RKO (cell line): ENCODE measurements at regions not wholly inside any gene's neighbourhood (a gene's known extent, or its start where the extent isn't known, plus 50 kb on each side); places are given as distances from the start of the nearest gene placed in this dataset.
"Not testable (repeated sequence)": the region's sequence is repeated elsewhere in the genome, so short reads cannot be mapped to it uniquely, and the experiment has no call there.

Experiments used
- DNase-seq: peaks from one replicate; pipeline ENCODE4 v3.0.0-alpha.2; 2016; ENCODE audit warnings: low spot score

DNA sequence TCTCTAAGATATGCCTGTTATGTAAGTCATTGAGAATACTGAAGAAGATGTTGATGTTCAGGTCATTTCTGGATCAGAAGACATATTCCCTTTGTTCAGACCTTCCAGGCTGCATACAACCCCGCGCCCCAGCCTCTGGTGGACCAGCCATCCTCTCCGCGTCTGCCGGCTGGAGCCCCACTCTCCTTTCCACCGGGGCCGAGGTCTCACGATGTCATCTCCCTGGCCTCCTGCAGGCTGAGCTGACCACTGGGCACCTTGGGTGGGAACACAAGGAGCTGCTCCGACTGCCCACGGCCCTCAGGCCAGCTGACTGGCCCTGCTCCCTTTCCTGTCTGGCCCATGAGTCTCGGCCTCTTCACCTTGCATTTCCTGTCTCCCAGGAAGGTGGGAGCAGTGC, 124.6 kb downstream of the SHANK2 start:
- DNase-seq, result no peak

DNA sequence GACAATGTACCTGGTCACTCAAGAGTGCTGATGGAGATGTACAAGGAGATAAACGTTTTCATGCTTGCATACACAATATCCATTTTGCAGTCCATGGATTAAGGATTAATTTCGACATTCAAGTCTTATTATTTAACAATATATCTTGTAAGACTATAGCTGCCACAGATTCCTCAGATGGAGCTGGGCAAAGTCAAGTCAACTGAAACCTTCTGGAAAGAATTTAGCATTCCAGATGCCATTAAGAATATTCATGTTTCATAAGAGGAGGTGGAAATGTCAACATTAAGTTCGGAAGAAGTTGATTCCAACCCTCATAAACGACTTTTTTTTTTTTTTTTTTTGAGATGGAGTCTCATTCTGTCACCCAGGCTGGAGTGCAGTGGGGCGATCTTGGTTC, 126.0 kb downstream of the SHANK2 start:
- not testable (repeated sequence) for DNase-seq

DNA sequence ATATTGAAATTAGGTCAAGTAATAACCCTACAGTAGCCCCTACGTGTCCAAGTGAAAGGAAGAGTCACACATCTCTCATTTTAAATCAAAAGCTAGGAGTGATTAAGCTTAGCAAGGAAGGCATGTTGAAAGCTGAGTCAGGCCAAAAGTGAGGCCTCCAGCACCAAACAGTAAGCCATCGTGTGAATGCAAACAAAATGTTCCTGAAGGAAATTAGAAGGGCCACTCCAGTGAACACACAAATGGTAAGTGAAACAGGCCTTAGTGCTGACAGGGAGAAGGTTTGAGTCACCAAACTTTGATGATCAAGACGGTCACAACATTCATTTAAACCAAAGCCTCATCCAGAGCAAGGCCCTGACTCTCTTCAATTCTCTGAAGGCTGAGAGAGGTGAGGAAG, 127.2 kb downstream of the SHANK2 start:
- DNase-seq, result no peak

DNA sequence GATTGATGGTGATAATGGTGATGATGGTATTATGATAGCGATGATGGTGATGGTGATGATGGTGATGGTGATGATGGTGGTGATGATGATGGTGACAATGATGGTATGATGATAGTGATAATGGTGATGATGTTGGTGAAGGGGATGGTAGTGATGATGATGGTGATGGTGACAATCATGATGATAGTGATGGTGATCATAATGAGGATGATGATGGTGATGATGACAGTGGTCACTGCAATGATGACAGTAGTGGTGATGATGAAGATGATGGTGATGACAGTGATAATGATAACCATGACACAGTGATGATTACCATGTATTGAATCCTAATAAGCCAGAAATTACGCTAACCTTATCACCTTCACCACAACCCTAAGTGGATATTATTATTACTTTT, 128.2 kb downstream of the SHANK2 start:
- DNase-seq, result no peak

DNA sequence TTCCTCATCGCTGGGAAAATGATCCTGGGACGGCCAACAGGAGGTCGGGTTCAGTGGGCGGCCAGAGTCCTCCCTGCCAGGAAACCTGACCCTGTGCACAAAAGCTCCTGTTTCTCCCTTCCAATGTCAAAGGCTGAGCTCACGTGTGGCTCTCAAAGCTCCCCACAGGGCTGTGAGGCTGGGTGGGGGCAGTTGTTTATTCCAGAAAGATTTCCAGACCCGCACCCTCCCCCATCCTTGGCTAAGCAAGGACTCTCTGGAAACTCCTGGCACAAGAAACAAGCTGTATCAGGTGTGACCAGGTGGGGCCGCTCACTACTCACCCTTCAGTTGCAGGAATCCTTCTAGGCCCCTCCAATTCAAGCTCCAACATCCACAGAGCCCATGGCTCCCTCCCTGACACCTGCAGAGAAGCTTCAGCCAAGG, 131.9 kb downstream of the SHANK2 start:
- no peak for DNase-seq

DNA sequence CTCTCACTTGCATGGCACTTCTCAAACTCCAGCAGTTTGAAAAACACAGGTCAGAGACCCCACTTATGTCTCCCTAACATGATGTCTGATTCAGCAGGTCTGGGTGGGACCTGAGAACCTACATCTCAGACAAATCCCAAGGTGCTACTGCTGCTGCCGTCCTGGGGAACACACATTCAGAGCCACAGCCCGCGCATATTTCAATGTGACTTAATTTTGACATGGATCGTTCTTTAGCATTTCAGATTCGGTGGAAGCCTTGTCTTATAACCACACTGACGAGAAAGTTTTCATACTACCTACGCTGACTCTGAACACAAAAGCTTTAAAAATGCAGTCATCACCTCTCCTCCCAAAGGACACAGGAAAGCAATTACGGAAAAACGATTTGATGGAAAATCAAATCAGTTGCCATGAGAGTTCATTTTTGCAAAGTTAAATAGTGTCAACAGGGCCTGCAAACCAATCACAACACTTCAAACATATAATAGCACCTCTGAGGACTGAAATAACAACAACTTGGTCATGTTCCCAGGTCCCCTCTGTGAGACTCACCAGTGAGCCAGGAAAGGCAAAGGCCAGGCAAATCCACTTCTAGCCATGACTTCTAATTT, 132.6 kb downstream of the SHANK2 start:
- no peak for DNase-seq

DNA sequence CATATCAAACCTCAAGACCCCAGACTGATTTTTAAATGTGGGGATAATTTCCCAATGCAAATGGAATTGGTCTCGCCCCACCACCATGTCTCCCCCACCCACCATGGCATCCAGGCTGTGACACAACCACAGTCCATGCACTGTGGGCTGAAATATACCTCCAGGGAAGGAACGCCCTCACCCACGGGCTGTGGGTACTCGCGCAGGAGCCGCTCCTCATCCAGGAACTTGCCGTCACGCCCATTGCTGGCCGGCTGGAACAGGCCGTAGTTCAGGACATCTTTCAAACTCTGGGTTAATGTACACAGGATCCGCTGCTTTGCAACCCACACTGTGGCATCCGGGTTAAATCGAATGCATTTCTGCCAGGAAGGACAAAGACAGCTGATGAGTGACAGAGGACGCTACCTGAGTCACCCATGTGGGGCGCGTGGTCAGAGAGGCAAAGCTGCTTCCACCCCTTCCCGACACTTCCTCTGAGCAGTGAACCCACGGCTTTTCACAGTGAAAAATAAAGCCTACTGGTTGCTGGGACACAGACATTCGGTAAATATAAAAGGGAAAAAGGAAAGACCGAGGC, 133.6 kb downstream of the SHANK2 start:
- no peak for DNase-seq

DNA sequence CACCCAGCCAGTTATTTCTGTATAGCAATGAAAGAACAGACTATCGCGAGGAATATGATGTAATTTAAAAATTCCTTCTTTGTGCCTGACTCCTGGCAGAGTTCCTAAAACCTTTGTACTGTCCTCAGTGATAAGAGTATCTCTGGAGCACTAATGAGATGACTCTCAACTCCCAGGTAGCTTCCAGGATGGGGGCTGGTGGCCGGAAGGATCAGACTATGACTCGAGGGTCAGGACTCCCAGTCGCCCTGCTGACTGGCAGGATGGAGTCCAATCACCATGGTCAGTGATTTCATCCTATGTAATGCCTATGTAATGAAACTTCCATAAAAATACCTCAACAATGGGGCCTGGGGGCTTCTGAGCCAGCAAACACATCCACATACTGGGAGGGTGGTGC, 135.1 kb downstream of the SHANK2 start:
- DNase-seq, result peak; percentile 12

DNA sequence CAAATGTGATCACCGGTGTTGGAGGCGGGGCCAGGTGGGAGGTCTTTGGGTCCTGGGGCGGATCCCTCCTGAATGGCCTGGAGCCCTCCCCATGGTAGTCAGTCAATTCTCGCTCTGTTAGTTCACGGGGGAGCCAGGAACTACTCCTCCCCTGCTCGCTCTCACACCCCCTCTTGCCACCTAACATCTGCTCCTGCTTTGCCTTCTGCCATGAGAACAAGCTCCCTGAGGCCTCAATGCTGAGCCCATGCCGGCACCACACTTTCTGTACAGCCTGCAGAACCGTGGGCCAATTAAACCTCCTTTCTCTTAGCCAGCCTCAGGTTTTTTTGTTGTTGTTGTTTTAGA, 135.7 kb downstream of the SHANK2 start:
- no peak for DNase-seq

DNA sequence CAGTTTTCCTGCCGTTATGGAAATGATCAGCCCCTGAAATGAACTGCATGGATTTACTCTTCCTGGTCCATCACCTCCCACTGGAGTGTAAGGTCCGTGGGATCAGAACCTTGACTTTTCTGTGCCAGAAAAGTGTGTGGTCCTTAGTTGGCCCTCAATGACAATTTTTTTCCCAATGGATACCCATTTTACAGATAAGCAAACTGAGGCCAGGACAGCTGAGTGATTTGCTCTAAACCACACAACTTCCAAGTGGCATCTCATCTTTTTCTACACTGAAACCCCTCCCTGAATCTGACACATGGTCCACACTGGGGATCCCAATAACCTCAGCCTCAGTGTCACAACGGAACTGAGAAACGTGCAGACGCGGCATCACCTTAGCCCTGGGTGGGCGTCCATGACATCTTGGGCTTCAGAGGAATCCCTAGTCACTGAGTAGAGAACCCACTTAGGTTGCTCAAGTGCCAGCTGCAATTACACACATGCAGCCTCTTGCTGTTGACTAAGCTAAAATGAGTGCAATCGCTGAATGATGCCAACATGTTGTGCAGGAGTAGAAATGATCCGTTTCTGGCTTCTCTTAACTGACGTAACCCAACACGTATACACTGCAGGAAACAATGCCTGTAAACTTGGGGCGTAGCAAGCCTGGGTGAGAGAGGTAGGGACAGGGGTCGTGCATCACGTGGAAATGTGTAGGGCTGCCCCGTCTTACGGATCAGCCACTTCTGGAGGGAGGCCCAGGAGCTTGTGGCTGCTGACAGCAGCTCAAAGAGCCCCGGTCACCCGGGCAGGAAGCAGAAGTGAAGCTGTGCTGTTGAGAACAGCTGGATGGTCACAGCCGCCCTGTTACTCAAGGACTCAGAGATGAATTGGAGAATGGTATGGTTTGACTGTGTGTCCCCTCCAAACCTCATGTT, 136.3 kb downstream of the SHANK2 start:
- DNase-seq, result no peak

DNA sequence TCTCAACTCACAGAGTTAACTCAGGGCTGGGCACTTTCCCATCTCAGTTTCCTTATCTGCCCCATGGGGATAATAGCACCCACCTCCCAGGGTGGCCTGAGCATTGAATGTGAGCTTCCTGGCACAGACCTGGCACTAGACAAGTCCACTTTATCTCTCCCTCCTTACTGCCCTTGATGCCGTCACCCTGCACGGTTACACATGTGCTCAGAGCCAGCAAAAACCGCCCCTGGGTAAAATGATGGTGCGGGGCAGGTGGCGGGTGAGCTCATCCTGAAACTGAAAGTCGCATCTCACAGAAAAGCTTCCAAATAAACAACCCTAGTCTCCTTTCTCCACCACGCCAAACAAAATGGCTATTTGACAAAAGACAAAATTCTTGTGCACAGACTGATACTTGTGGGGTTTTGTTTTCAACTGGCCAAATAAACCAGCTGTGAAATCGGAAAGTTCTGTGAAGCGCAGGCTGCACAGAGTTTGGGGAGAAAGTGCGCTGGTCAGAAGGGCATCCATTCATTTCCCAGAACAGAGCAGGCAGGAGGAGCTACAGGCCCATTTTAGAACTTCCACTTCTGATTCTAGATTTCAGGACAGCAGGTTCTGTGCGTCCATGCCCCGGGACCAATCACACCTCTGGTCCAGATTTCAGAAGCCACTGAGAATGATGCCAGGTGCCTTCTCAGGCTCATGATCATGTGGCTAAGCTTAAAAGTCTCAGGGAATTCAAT, 138.1 kb downstream of the SHANK2 start:
- no peak for DNase-seq

DNA sequence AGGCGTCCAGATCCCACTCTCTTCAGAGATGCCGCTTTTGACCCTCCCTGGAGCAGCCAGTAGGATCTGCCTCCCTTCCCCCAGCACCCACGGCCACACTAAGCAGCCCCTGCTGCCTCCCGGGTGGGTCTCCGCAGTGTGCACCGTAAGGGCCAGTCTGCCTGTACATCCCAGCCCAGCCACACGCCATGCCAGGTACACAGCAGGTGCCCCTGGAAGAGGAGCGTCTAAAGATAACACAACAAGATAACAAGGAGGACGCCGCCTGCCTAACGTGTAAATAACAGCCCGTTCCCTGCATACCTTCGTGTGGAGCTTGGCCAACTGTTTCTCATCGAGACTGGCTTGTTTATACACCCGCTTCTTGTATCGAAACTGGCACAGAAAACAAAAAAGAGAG, 139.4 kb downstream of the SHANK2 start:
- DNase-seq, result no peak

DNA sequence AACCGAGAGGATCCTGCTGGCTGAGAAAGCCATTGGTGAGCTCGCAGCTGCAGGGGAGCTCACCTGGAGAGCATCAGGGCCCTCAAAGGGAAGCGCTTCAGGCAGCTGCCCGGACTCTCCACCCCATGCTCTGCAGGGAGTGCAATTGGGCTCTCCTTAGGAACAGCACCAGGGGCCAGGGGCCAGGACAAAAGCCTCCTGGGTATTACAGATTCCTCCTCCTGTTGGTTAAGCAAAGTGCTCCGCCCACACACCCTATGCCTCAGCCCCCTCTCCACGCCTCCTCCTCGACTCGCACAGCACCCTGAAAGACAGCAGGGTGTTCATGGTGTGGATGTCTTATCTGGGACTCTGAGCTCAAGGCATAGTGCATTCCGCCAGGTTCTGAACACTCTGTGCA, 139.9 kb downstream of the SHANK2 start:
- no peak for DNase-seq

DNA sequence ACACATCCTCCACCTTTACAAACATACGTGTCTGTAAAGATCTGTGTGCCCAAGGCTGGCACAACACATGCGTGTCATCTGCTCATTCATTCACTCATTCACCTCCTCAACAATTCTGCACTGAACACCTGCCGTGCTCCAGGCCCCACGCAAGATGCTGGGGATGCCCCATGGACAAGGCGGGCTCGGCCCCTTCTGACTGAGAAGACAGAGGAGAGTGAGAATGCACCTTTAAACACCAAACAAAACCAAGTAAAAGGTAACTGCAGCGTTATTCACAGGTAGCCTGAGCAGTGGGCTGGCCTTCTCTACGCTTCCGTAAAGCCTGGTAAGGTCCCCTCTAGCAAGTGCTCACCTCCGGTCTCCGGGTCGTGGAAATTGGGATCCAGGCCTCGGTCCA, 142.8 kb downstream of the SHANK2 start:
- DNase-seq, result no peak

DNA sequence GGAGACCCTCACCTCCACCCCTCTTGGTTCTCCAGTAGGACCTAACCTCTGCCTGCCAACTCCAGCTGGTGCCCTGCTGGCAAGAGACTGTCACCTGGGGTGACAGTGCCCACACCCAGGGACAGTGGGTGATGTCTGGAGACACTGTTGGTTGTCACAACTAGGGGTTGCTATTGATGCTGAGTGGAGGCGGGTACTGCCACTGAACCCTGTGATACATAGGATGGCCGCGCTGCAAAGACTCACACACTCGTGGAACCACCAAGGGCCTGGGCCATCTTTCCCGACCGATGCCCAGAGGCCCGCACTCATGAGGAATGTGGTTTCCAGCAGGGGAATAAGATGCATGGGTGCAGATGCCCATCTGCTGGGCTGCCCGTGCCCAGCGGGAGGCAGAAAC, 143.2 kb downstream of the SHANK2 start:
- no peak for DNase-seq

DNA sequence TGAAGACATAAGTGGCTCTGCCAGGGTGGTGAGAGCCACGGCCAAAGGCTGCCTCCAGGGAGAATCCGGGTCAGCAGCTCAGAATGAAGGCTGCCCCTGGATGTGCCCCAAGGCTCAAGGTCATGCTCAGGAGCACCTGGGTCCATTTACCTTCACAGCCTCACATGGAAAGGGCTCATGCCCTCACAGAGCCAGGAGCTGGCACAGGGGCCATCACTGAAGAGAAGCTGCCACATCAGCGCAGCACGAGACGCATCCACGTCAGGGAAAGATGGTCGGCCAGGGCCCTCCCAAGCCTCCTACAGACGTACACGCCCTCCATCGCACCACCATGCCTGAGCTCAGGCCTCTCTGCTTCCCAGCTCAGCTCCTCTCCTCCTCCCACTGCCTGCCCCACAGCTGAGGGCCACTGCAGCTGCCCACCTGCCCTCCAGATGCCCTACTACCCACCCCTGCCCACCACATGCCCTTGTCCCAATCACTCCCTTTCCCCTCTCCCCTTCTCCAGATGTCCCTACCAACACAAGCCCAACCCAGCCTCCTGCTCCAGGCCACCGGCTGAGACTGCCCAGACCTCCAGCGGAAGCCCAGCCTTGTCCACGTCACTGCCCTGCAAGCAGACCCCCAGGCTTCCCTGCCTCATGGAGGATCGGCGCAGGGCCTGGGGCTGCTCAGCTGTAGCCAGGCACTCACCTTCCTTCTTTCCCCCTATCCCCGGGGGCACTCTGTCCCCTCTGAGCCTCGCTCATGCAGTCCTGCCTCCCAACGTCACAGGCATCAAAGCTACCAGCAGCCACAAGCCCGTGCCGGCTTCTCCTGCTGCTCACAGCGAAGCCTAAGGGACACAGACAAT, 144.1 kb downstream of the SHANK2 start:
- no peak for DNase-seq

DNA sequence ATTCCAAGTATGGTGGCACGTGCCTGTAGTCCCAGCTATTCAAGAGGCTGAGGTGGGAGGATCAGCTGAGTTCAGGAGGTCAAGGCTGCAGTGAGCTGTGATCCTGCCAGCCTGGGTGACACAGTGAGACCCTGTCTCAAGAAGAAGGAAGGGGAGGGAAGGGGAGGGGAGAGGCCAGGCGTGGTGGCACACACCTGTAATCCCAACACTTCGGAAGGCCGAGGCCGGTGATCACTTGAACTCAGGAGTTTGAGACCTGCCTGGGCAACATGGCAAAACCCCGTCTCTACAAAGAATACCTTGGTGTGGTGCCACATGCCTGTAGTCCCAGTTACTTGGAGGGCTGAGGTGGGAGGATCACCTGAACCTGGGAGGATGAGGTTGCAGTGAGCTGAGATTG, 145.7 kb downstream of the SHANK2 start:
- no peak for DNase-seq

DNA sequence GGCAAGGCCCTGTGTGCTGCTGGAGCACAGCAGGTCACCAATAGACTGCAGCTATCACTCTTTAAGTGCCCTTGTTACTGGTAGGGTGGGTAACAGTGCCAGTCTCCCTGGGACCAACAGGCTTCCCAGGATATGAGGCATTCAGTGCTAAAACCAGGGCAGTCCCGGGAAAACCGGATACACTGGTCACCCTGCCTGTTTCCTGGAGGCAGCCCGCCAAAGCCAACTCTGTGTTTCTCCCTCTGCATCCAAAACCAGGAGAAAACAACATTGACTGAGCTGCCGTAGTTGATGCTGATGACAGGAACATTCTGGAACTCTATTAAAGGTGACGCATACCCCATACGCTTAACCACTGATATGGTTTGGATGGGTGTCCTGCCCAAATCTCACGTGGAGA, 149.1 kb downstream of the SHANK2 start:
- DNase-seq, result no peak

DNA sequence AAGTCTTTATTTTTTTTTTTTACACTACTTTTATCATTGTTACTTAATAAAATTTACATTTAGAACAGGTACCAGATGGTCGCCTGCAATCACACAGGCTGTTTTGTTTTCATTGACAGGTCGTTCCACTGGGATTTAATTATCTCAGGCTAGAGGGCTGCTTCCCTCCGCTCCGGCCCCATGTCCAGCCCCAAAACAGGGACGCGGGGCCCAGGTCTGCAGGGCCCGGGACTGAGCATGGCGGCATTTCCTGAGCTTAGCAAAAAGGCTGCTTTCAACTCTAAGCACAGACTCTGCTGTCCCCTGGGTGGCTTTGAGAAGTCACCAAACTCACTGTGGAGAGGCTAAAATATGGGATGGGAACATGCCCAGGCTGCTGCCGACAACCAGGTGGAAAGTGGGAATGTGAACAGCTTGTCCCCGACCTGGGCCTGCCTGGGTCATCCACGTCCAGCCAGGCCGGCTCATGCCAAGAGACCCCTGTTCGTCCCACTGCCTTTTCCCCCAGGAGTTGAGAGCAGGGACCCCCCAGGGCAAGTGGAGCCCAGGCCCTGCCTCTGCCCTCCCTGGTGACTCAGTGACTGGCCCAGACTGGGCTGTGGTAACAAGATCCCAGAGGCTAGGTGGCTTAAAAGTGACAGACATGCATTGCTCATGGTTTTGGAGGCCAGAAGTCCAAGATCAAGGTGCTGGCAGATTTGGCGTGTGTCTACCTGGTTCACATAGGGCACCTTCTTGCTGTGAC, 150.0 kb downstream of the SHANK2 start:
- DNase-seq, result no peak

DNA sequence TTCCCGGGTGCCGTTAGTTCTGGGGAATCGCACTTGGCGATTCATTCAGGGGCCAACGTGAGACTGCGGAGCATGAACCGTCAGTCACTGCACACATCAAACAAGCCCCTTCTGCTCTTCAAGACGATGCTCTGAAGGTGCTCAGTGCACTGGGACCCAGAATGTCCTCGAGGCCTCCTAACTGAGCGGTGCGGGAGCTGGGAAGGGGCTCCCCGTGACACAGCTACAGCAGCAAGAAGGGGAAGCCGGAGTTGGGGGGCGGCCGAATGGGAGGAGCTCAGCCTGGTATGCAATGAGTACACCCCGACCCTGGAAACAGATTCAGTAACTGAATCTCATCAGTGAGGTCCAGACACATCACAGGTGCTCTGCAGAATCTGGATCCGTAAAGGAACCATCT, 150.8 kb downstream of the SHANK2 start:
- DNase-seq, result no peak

DNA sequence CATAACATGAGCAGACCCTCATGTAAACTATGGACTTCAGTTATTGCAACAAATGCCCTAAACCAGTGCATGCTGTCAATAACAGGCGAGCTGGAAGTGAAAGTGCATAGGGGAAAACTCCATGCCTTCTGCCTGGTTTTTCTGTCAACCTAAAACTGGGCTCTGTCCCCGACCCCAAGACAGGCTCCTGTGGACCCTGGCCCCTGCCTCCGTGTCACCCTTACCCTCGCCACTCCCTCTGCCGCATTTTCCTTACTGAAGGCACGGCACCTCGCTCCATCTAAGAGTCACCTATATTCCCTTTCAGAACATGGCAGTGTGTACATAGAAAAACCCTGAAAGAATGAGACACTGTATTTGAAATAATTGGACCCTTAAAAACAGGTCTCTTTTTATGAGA, 151.3 kb downstream of the SHANK2 start:
- DNase-seq, result no peak
